ENCODE measurements at regions not wholly inside any gene's neighbourhood (a gene's known extent, or its start where the extent isn't known, plus 50 kb on each side); places are given as distances from the start of the nearest gene placed in this dataset.

- Mint-ChIP-seq H3K27ac (no peak overlapping the region), H3K36me3 (no peaks in the 10 kb centered on the region), H3K4me3 (no peak overlapping the region), H3K9me3 (no peaks in the 10 kb centered on the region), H3K4me1 (no peaks in the 10 kb centered on the region)
- no peak for DNase-seq (ENCODE audit: low spot score in 2 of 2)
- peak; percentile 33 for ATAC-seq
Measured at GRCh38 chr1:209513226-209513625, 70.3 kb upstream of the CAMK1G start.

- H3K27ac Mint-ChIP-seq, result no peak overlapping the region
- no peaks in the 10 kb centered on the region for H3K9me3 Mint-ChIP-seq
- no peaks in the 10 kb centered on the region for H3K36me3 Mint-ChIP-seq
- H3K4me3 Mint-ChIP-seq, result no peak overlapping the region
- DNase-seq (ENCODE audit: low spot score in 2 of 2) (no peak), ATAC-seq (no peak)
- H3K4me1 Mint-ChIP-seq, result no peaks in the 10 kb centered on the region
Measured at GRCh38 chr1:209516771-209517680, 66.5 kb upstream of the CAMK1G start.

- DNase-seq (ENCODE audit: low spot score in 2 of 2) (no peak), ATAC-seq (no peak)
- H3K27ac Mint-ChIP-seq, result no peak overlapping the region
- no peaks in the 10 kb centered on the region for H3K36me3 Mint-ChIP-seq
- no peaks in the 10 kb centered on the region for H3K9me3 Mint-ChIP-seq
- no peak overlapping the region for H3K4me3 Mint-ChIP-seq
- no peaks in the 10 kb centered on the region for H3K4me1 Mint-ChIP-seq
Measured at GRCh38 chr1:209517681-209518050, 65.8 kb upstream of the CAMK1G start.

GRCh38 chr1:209519786-209520185 is 63.7 kb upstream of the CAMK1G start:
- ATAC-seq, result peak; percentile 32
- no peak for DNase-seq (ENCODE audit: low spot score in 2 of 2)
- Mint-ChIP-seq H3K4me3 (no peak overlapping the region), H3K27ac (no peak overlapping the region), H3K36me3 (no peaks in the 10 kb centered on the region), H3K9me3 (no peaks in the 10 kb centered on the region), H3K4me1 (no peaks in the 10 kb centered on the region)

GRCh38 chr1:209522826-209523225 is 60.7 kb upstream of the CAMK1G start:
- DNase-seq (ENCODE audit: low spot score in 2 of 2) (no peak), ATAC-seq (no peak)
- H3K36me3 Mint-ChIP-seq, result no peaks in the 10 kb centered on the region
- H3K4me3 Mint-ChIP-seq, result no peak overlapping the region
- H3K9me3 Mint-ChIP-seq, result no peaks in the 10 kb centered on the region
- no peaks in the 10 kb centered on the region for H3K4me1 Mint-ChIP-seq
- H3K27ac Mint-ChIP-seq, result no peak overlapping the region

- ATAC-seq (no peak), DNase-seq (ENCODE audit: low spot score in 2 of 2) (no peak)
- no peak overlapping the region for H3K27ac Mint-ChIP-seq
- H3K9me3 Mint-ChIP-seq, result no peaks in the 10 kb centered on the region
- H3K4me3 Mint-ChIP-seq, result no peak overlapping the region
- no peaks in the 10 kb centered on the region for H3K36me3 Mint-ChIP-seq
- H3K4me1 Mint-ChIP-seq, result no peaks in the 10 kb centered on the region
Measured at GRCh38 chr1:209526137-209526536, 57.4 kb upstream of the CAMK1G start.

- no peak overlapping the region for H3K4me3 Mint-ChIP-seq
- ATAC-seq, result no peak
- DNase-seq (ENCODE audit: low spot score in 2 of 2), result no peak
- no peaks in the 10 kb centered on the region for H3K4me1 Mint-ChIP-seq
- no peaks in the 10 kb centered on the region for H3K9me3 Mint-ChIP-seq
- no peak overlapping the region for H3K27ac Mint-ChIP-seq
- H3K36me3 Mint-ChIP-seq, result no peaks in the 10 kb centered on the region
Measured at GRCh38 chr1:209527372-209527771, 56.1 kb upstream of the CAMK1G start.

GRCh38 chr1:209527993-209528717 is 55.4 kb upstream of the CAMK1G start:
- no peak for ATAC-seq
- H3K36me3 Mint-ChIP-seq, result no peaks in the 10 kb centered on the region
- no peak for DNase-seq (ENCODE audit: low spot score in 2 of 2)
- H3K4me3 Mint-ChIP-seq, result no peak overlapping the region
- H3K27ac Mint-ChIP-seq, result no peak overlapping the region
- no peaks in the 10 kb centered on the region for H3K4me1 Mint-ChIP-seq
- H3K9me3 Mint-ChIP-seq, result no peaks in the 10 kb centered on the region

- ATAC-seq, result no peak
- Mint-ChIP-seq H3K4me3 (no peak overlapping the region), H3K4me1 (no peaks in the 10 kb centered on the region), H3K36me3 (no peaks in the 10 kb centered on the region), H3K9me3 (no peaks in the 10 kb centered on the region), H3K27ac (no peak overlapping the region)
- no peak for DNase-seq (ENCODE audit: low spot score in 2 of 2)
Measured at GRCh38 chr1:209529233-209529632, 54.3 kb upstream of the CAMK1G start.

- Mint-ChIP-seq H3K4me3 (no peak overlapping the region), H3K36me3 (no peaks in the 10 kb centered on the region), H3K4me1 (no peaks in the 10 kb centered on the region), H3K9me3 (no peaks in the 10 kb centered on the region), H3K27ac (no peak overlapping the region)
- ATAC-seq, result no peak
- DNase-seq (ENCODE audit: low spot score in 2 of 2), result no peak
Measured at GRCh38 chr1:209531006-209531405, 52.5 kb upstream of the CAMK1G start.

- no peak overlapping the region for H3K27ac Mint-ChIP-seq
- ATAC-seq (no peak), DNase-seq (ENCODE audit: low spot score in 2 of 2) (no peak)
- H3K4me1 Mint-ChIP-seq, result no peaks in the 10 kb centered on the region
- H3K36me3 Mint-ChIP-seq, result no peaks in the 10 kb centered on the region
- H3K4me3 Mint-ChIP-seq, result no peak overlapping the region
- no peaks in the 10 kb centered on the region for H3K9me3 Mint-ChIP-seq
Measured at GRCh38 chr1:209531549-209531948, 52.0 kb upstream of the CAMK1G start.
